DND-41 (cell line): ENCODE measurements at regions not wholly inside any gene's neighbourhood (a gene's known extent, or its start where the extent isn't known, plus 50 kb on each side); places are given as distances from the start of the nearest gene placed in this dataset.
A peak's percentile ranks its signal among the peaks of the same experiment; 100 is the strongest.
"Not testable (repeated sequence)": the region's sequence is repeated elsewhere in the genome, so short reads cannot be mapped to it uniquely, and the experiment has no call there.

Source experiments
- ATAC-seq: fragments of 200-7000 bp; cut with Tn5 transposase; 3 replicates; pipeline ENCODE4 v1.9.1; 2021; ENCODE audit warnings: low read depth; ENCODE audit not compliant: insufficient read depth
- DNase-seq: peaks from one replicate; pipeline ENCODE4 v3.0.0-alpha.2; 2020
- H2AFZ ChIP-seq: 2 replicates; pipeline ENCODE4 v1.6.0; 2012; ENCODE audit warnings: low read depth, low read length
- H3K27ac ChIP-seq: 2 replicates; pipeline ENCODE4 v1.5.1; 2012; ENCODE audit warnings: low read length, inconsistent platforms
- H3K27me3 ChIP-seq: fragments of 200-600 bp; sonication (generic); 2 replicates; pipeline ENCODE4 v1.6.0; 2012; ENCODE audit warnings: low read length, mild to moderate bottlenecking, inconsistent platforms; ENCODE audit not compliant: insufficient read depth, poor library complexity
- H3K36me3 ChIP-seq: 2 replicates; pipeline ENCODE4 v1.5.1; 2012; ENCODE audit warnings: low read length, inconsistent platforms; ENCODE audit not compliant: insufficient read depth
- H3K4me1 ChIP-seq: 2 replicates; pipeline ENCODE4 v1.5.1; 2012; ENCODE audit warnings: mild to moderate bottlenecking, low read length; ENCODE audit not compliant: insufficient read depth
- H3K4me2 ChIP-seq: 2 replicates; pipeline ENCODE4 v1.6.0; 2012; ENCODE audit warnings: mild to moderate bottlenecking, moderate library complexity, low read length, inconsistent platforms; ENCODE audit not compliant: insufficient read depth
- H3K4me3 ChIP-seq, 2 experiments: fragments of 200-600 bp in 1 of 2; shearing (Covaris generic) in 1 of 2; 2 replicates each; pipeline ENCODE4 v1.5.1; 2012 to 2016; ENCODE audit warnings: inconsistent platforms in 2 of 2, low read length in 2 of 2, mild to moderate bottlenecking in 2 of 2, low read depth in 1 of 2, moderate library complexity in 1 of 2
- H3K79me2 ChIP-seq: 2 replicates; pipeline ENCODE4 v1.6.0; 2012; ENCODE audit warnings: low read length, inconsistent platforms; ENCODE audit not compliant: insufficient read depth
- H3K9ac ChIP-seq: 2 replicates; pipeline ENCODE4 v1.6.0; 2012; ENCODE audit warnings: low read depth, mild to moderate bottlenecking, inconsistent platforms, low read length, moderate library complexity
- H3K9me3 ChIP-seq: 2 replicates; pipeline ENCODE4 v1.5.1; 2012; ENCODE audit warnings: low read length, moderate library complexity, mild to moderate bottlenecking, inconsistent platforms; ENCODE audit not compliant: insufficient read depth, severe bottlenecking
- H4K20me1 ChIP-seq: 2 replicates; pipeline ENCODE4 v1.6.0; 2012; ENCODE audit warnings: low read length; ENCODE audit not compliant: insufficient read depth
- CTCF ChIP-seq: IDR thresholded peaks from 2 replicates; pipeline ENCODE4 v1.5.1; 2012; ENCODE audit warnings: borderline replicate concordance, low read length, moderate library complexity, mild to moderate bottlenecking; ENCODE audit not compliant: poor library complexity, severe bottlenecking; ENCODE audit errors: extremely low read depth
- EZH2 ChIP-seq: IDR thresholded peaks from 3 replicates; pipeline ENCODE4 v1.6.1; 2012; ENCODE audit warnings: borderline replicate concordance, low read depth, mild to moderate bottlenecking, moderate library complexity, low read length, inconsistent platforms; ENCODE audit not compliant: severe bottlenecking

GRCh38 chr2:16219292-16219975 lies 279.1 kb downstream of the MYCN start:
- ATAC-seq (no peak), DNase-seq (no peak)
- H4K20me1 ChIP-seq: no peaks in the 10 kb centered on the region
- no peak overlapping the region for H3K9ac ChIP-seq
- TF ChIP-seq CTCF (no peak), EZH2 (no peak)
- H3K79me2 ChIP-seq: no peaks in the 10 kb centered on the region
- H3K4me2 ChIP-seq: no peak overlapping the region
- H3K27ac ChIP-seq: no peak overlapping the region
- no peak overlapping the region for H2AFZ ChIP-seq
- no peaks in the 10 kb centered on the region for H3K36me3 ChIP-seq
- H3K27me3 ChIP-seq: no peaks in the 10 kb centered on the region
- no peaks in the 10 kb centered on the region for H3K4me1 ChIP-seq
- no peak overlapping the region for H3K4me3 ChIP-seq
- H3K9me3 ChIP-seq: no peaks in the 10 kb centered on the region

- Histone ChIP-seq H3K27ac (no peak overlapping the region), H3K36me3 (no peaks in the 10 kb centered on the region), H3K9me3 (no peaks in the 10 kb centered on the region), H4K20me1 (no peaks in the 10 kb centered on the region), H3K27me3 (no peaks in the 10 kb centered on the region), H3K79me2 (no peaks in the 10 kb centered on the region), H3K4me1 (no peaks in the 10 kb centered on the region), H3K4me2 (no peak overlapping the region), H3K4me3 (no peak overlapping the region), H2AFZ (no peak overlapping the region), H3K9ac (no peak overlapping the region)
- TF ChIP-seq EZH2: no peak
- TF ChIP-seq CTCF: peak; percentile 4
- ATAC-seq (no peak), DNase-seq (no peak)
Measured at GRCh38 chr2:16218625-16219024, 278.3 kb downstream of the MYCN start.

- no peak overlapping the region for H3K9ac ChIP-seq
- H3K4me1 ChIP-seq: no peaks in the 10 kb centered on the region
- ATAC-seq (no peak), DNase-seq (no peak)
- H3K27ac ChIP-seq: no peak overlapping the region
- H3K27me3 ChIP-seq: no peaks in the 10 kb centered on the region
- H3K4me3 ChIP-seq: no peak overlapping the region
- no peaks in the 10 kb centered on the region for H3K79me2 ChIP-seq
- TF ChIP-seq CTCF (no peak), EZH2 (no peak)
- H4K20me1 ChIP-seq: no peaks in the 10 kb centered on the region
- no peaks in the 10 kb centered on the region for H3K36me3 ChIP-seq
- no peak overlapping the region for H3K4me2 ChIP-seq
- no peaks in the 10 kb centered on the region for H3K9me3 ChIP-seq
- no peak overlapping the region for H2AFZ ChIP-seq
Measured at GRCh38 chr2:16218161-16218560, 277.8 kb downstream of the MYCN start.

- H3K9me3 ChIP-seq, H3K4me2 ChIP-seq, H3K27me3 ChIP-seq, ATAC-seq, H3K4me1 ChIP-seq, H3K4me3 ChIP-seq, H3K27ac ChIP-seq, DNase-seq, H2AFZ ChIP-seq, H3K79me2 ChIP-seq, H3K9ac ChIP-seq, H4K20me1 ChIP-seq, H3K36me3 ChIP-seq: not testable (repeated sequence)
Measured at GRCh38 chr2:16217741-16218140, 277.4 kb downstream of the MYCN start.
